GM12891 (cell line): ENCODE measurements at regions not wholly inside any gene's neighbourhood (a gene's known extent, or its start where the extent isn't known, plus 50 kb on each side); places are given as distances from the start of the nearest gene placed in this dataset.

Source experiments
- DNase-seq: peaks from one replicate; pipeline ENCODE4 v3.0.0; 2011; ENCODE audit warnings: low spot score; ENCODE audit not compliant: insufficient read length
- FAIRE-seq: peaks from 2 replicates; lab custom pipeline; 2011; peaks lifted over from hg19 to GRCh38; lab: Jason Lieb, UNC
- PAX5 ChIP-seq: IDR thresholded peaks from 2 replicates; pipeline ENCODE4 v1.6.1; 2011; ENCODE audit warnings: low read length, moderate library complexity, mild to moderate bottlenecking; ENCODE audit not compliant: insufficient read depth, severe bottlenecking
- POLR2A ChIP-seq: IDR thresholded peaks from 2 replicates; pipeline ENCODE4 v1.6.1; 2011; ENCODE audit warnings: low read depth, low read length, control low read depth
- POLR2AphosphoS5 ChIP-seq: IDR thresholded peaks from 2 replicates; pipeline ENCODE4 v1.6.1; 2011; ENCODE audit warnings: low read depth, low read length, control low read depth
- POU2F2 ChIP-seq: IDR thresholded peaks from 2 replicates; pipeline ENCODE4 v1.6.1; 2011; ENCODE audit warnings: low read depth, mild to moderate bottlenecking, control low read depth, low read length, moderate library complexity
- SPI1 ChIP-seq: IDR thresholded peaks from 2 replicates; pipeline ENCODE4 v1.6.1; 2011; ENCODE audit warnings: low read depth, low read length, control low read depth
- TAF1 ChIP-seq: IDR thresholded peaks from 2 replicates; pipeline ENCODE4 v1.6.1; 2011; ENCODE audit warnings: low read depth, low read length, control low read depth

DNA sequence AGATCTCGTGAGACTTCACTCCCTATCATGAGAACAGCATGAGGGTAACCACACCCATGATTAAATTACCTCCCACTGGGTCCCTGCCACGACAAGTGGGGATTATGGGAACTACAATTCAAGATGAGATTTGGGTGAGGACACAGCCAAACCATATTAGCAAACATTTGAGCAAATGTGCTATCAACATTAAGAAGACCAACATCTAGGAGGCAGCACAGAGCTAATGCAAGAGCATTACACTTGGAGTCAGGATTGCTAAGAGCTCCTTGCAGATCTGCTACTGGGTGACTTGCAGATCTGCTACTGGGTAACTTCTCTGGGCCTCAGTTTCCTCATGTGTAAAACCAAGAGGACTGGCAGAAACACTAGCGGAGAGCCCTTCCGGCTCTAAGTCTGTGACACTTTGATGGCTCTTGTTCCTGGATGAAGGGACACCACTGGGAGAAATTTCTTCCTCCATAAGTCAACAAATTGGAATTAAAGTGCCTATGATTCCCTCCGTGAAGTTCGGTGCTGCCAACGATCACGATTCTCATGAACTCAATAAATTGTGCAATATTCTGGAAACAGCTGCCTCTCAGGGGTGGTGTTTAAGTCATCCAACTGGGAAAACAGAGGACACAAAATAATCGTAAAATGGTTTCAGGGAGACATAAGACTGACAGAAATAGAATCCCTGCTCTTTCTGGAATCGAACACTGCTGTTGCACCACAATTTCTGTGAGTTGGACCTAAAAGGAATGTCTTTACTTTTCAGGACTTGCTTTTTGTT lies 115.8 kb upstream of the ITGB1 start:
- DNase-seq (no peak), FAIRE-seq (no peak)
- TF ChIP-seq POU2F2 (no peak), TAF1 (no peak), POLR2A (no peak), SPI1 (no peak), PAX5 (no peak), POLR2AphosphoS5 (no peak)

GRCh38 chr10:33071857-33072256 lies 113.8 kb upstream of the ITGB1 start:
- no peak for DNase-seq
- no peak for FAIRE-seq
- no peak for TF ChIP-seq POLR2AphosphoS5

- no peak for TF ChIP-seq POU2F2
- TF ChIP-seq POLR2A: no peak
- TF ChIP-seq SPI1: no peak
- no peak for TF ChIP-seq POLR2AphosphoS5
- DNase-seq (no peak), FAIRE-seq (no peak)
Observed at GRCh38 chr10:33070101-33070500, 112.1 kb upstream of the ITGB1 start.

- no peak for DNase-seq
- TF ChIP-seq PAX5 (no peak), POLR2A (no peak), POU2F2 (no peak), SPI1 (no peak), POLR2AphosphoS5 (no peak), TAF1 (no peak)
- no peak for FAIRE-seq
Observed at GRCh38 chr10:33067917-33068316, 109.9 kb upstream of the ITGB1 start.

DNA sequence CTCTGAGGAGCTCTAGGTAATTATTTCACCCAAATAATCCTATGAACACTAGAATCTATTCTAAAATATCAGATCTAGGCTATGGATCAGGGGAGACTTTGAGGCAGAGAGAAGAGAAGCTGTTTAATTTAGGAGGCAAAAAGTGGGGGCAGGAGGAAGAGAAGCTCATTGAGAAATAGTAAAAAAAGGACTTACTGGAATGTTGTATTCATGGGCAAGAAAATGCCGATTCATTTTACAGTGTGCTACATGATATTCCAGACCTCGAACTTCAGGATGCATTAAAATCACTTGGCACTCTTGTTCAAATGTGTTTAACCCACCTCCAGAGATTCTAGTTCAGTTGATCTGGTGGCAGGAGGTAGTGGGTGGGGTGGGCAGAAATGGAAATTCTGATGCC lies 109.5 kb upstream of the ITGB1 start:
- no peak for TF ChIP-seq PAX5
- no peak for TF ChIP-seq POLR2AphosphoS5
- TF ChIP-seq POU2F2: no peak
- no peak for TF ChIP-seq SPI1
- TF ChIP-seq TAF1: no peak
- no peak for TF ChIP-seq POLR2A
- FAIRE-seq: no peak
- no peak for DNase-seq

GRCh38 chr10:33066558-33067236 lies 108.7 kb upstream of the ITGB1 start:
- no peak for TF ChIP-seq PAX5
- TF ChIP-seq POLR2A: no peak
- TF ChIP-seq TAF1: no peak
- no peak for TF ChIP-seq POLR2AphosphoS5
- no peak for TF ChIP-seq SPI1
- no peak for TF ChIP-seq POU2F2
- DNase-seq (no peak), FAIRE-seq (no peak)

- no peak for FAIRE-seq
- TF ChIP-seq PAX5 (no peak), SPI1 (no peak), POLR2AphosphoS5 (no peak)
Observed at GRCh38 chr10:33065111-33065510, 107.1 kb upstream of the ITGB1 start.

GRCh38 chr10:33064706-33065105 lies 106.7 kb upstream of the ITGB1 start:
- no peak for FAIRE-seq
- no peak for TF ChIP-seq POLR2A
- TF ChIP-seq POLR2AphosphoS5: no peak
- DNase-seq: no peak

More at GRCh38 chr10:33065111-33065510, 107.1 kb upstream of the ITGB1 start:
- no peak for DNase-seq

GRCh38 chr10:33057620-33058019 lies 99.6 kb upstream of the ITGB1 start:
- DNase-seq: no peak
- TF ChIP-seq SPI1: no peak
- no peak for TF ChIP-seq PAX5
- TF ChIP-seq POU2F2: no peak
- no peak for TF ChIP-seq TAF1
- no peak for TF ChIP-seq POLR2AphosphoS5
- no peak for TF ChIP-seq POLR2A
- FAIRE-seq: no peak

DNA sequence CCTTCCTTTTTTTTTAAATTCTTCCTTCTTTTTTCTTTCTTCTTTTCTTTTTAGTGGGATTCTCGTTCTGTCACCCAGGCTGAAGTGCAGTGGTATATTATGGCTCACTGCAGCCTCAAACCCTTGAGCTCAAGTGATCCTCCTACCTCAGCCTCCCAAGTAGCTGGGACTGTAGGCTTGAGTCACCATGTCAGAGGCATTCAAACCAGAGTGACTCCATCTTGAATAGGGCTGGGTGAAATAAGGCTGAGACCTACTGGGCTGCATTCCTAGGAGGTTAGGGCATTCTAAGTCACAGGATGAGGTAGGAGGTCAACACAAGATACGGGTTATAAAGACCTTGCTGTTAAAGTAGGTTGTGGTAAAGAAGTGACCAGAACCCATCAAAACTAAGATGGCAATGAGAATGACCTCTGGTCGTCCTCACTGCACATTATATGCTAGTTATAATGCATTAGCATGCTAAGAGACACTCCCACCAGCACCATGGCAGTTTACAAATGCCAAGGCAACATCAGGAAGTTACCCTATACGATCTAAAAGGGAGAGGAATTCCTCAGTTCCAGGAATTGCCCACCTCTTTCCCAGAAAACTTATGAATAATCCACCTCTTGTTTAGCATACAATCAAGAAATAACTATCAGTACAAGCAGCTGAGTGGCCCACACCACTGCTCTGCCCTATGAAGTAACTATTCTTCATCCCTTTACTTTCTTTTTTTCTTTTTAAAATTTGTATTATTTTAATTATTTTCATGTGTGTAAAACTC lies 99.0 kb upstream of the ITGB1 start:
- no peak for FAIRE-seq
- no peak for TF ChIP-seq TAF1
- no peak for TF ChIP-seq POLR2AphosphoS5
- TF ChIP-seq SPI1: no peak
- no peak for TF ChIP-seq POLR2A
- no peak for TF ChIP-seq POU2F2
- TF ChIP-seq PAX5: no peak
- DNase-seq: no peak
